Skeletal muscle tissue (tissue), 3 donors: ENCODE measurements at regions not wholly inside any gene's neighbourhood (a gene's known extent, or its start where the extent isn't known, plus 50 kb on each side); places are given as distances from the start of the nearest gene placed in this dataset.

Source experiments
- H3K27ac ChIP-seq: one replicate; pipeline ENCODE4 v1.7.0; 2013; ENCODE audit warnings: mild to moderate bottlenecking, low read depth, low read length, inconsistent platforms
- H3K27me3 ChIP-seq, 3 donors: one replicate each; pipeline ENCODE4 v1.7.0; 2013; ENCODE audit warnings: low read length in 3 of 3; ENCODE audit not compliant: control insufficient read depth in 3 of 3, insufficient read depth in 3 of 3
- H3K36me3 ChIP-seq, 3 donors: one replicate each; pipeline ENCODE4 v1.7.0; 2013; ENCODE audit warnings: low read length in 3 of 3; ENCODE audit not compliant: control insufficient read depth in 3 of 3, insufficient read depth in 3 of 3
- H3K4me1 ChIP-seq, 3 donors: one replicate each; pipeline ENCODE4 v1.7.0; 2013; ENCODE audit warnings: low read length in 3 of 3, mild to moderate bottlenecking in 3 of 3; ENCODE audit not compliant: control insufficient read depth in 3 of 3, insufficient read depth in 3 of 3
- H3K4me3 ChIP-seq, 3 donors: one replicate each; pipeline ENCODE4 v1.7.0; 2013; ENCODE audit warnings: low read length in 3 of 3
- H3K9ac ChIP-seq, 3 donors: one replicate each; pipeline ENCODE4 v1.7.0; 2013; ENCODE audit warnings: low read length in 3 of 3, mild to moderate bottlenecking in 3 of 3, moderate library complexity in 2 of 3, low read depth in 1 of 3
- H3K9me3 ChIP-seq, 3 donors: one replicate each; pipeline ENCODE4 v1.7.0; 2013; ENCODE audit warnings: low read length in 3 of 3; ENCODE audit not compliant: control insufficient read depth in 3 of 3
- donor health status: Osteomylitis.

GRCh38 chr11:10641912-10642697 is 51.5 kb downstream of the IRAG1 start:
- Histone ChIP-seq H3K9me3 (no peaks in the 10 kb centered on the region), H3K27ac (no peak overlapping the region), H3K4me3 (no peak overlapping the region), H3K36me3 (no peaks in the 10 kb centered on the region), H3K4me1 (peaks cover 4 to 15% (median 9%) of the 10 kb centered on the region in 3 donors), H3K9ac (no peak overlapping the region), H3K27me3 (no peaks in the 10 kb centered on the region)

- H3K36me3 ChIP-seq: no peaks in the 10 kb centered on the region
- no peaks in the 10 kb centered on the region for H3K9me3 ChIP-seq
- no peak overlapping the region for H3K27ac ChIP-seq
- H3K9ac ChIP-seq: no peak overlapping the region
- no peak overlapping the region for H3K4me3 ChIP-seq
- no peaks in the 10 kb centered on the region for H3K27me3 ChIP-seq
- H3K4me1 ChIP-seq: peaks cover 4 to 10% (median 6%) of the 10 kb centered on the region in 3 donors
These were observed 52.2 kb downstream of the IRAG1 start for GRCh38 chr11:10641177-10641911.

GRCh38 chr11:10640308-10640707 is 53.2 kb downstream of the IRAG1 start:
- Histone ChIP-seq H3K27me3 (no peaks in the 10 kb centered on the region), H3K4me1 (peaks cover 4 to 10% (median 4%) of the 10 kb centered on the region in 3 donors), H3K27ac (no peak overlapping the region), H3K36me3 (no peaks in the 10 kb centered on the region), H3K9ac (no peak overlapping the region), H3K4me3 (no peak overlapping the region), H3K9me3 (no peaks in the 10 kb centered on the region)

- Histone ChIP-seq H3K9ac (no peak overlapping the region), H3K27ac (no peak overlapping the region), H3K9me3 (no peaks in the 10 kb centered on the region), H3K4me1 (peaks cover 4 to 10% (median 4%) of the 10 kb centered on the region in 3 donors), H3K4me3 (no peak overlapping the region), H3K27me3 (no peaks in the 10 kb centered on the region), H3K36me3 (no peaks in the 10 kb centered on the region)
These were observed 54.2 kb downstream of the IRAG1 start for GRCh38 chr11:10639350-10639749.

DNA sequence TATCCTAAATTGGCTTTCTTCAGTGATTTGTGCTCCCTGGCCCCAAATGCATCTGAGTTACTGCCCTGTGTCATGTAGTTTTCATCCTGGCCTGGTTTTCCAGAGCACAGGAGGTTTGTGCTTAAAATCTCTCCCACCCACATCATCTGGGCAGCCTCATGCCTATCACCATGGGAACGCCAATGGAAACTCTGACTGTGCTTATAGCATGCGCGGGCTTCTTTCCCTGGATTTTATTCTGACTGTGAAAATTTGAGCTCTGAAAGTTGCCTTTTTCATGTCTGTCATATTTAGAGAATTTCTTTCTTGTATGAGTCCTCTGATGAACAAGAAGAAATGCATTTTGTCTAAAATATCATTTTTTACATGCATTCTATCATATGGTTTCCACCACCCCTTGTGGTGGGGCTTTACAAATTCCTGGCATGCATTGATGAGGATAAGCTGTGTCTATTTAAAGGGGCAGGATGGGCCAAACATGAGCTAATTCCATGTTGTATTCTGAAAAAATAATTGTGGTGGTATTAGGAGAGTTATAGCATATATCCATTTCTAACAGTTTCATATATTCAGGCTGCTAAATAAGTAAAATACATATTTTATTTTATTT is 55.1 kb downstream of the IRAG1 start:
- Histone ChIP-seq H3K4me3 (no peak overlapping the region), H3K4me1 (peaks cover 4 to 10% (median 4%) of the 10 kb centered on the region in 3 donors), H3K27ac (no peak overlapping the region), H3K27me3 (no peaks in the 10 kb centered on the region), H3K9me3 (no peaks in the 10 kb centered on the region), H3K36me3 (no peaks in the 10 kb centered on the region), H3K9ac (no peak overlapping the region)

DNA sequence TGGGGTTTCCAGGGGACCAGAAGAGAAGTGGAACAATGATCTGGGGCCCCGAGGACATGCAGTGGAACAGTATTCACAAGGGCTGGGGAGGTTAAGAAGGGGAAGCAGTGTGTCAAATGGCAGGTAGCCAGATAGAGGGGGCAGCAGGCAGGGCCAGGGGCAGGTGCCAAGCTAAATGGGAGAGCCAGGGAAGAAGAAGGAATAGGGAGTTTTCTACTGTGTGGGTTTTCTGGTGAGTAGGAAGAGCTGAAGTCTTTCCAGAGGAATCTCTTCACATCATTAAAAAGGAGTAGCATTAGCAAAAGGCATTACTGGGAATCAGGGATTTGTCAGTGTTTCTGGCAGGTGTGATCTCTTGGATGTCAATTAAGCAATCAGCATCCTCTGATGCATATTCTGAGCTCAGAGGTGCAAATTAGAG is 55.8 kb downstream of the IRAG1 start:
- no peak overlapping the region for H3K4me3 ChIP-seq
- peaks cover 4 to 10% (median 4%) of the 10 kb centered on the region in 3 donors for H3K4me1 ChIP-seq
- H3K27ac ChIP-seq: no peak overlapping the region
- H3K36me3 ChIP-seq: no peaks in the 10 kb centered on the region
- H3K27me3 ChIP-seq: no peaks in the 10 kb centered on the region
- no peaks in the 10 kb centered on the region for H3K9me3 ChIP-seq
- H3K9ac ChIP-seq: no peak overlapping the region

DNA sequence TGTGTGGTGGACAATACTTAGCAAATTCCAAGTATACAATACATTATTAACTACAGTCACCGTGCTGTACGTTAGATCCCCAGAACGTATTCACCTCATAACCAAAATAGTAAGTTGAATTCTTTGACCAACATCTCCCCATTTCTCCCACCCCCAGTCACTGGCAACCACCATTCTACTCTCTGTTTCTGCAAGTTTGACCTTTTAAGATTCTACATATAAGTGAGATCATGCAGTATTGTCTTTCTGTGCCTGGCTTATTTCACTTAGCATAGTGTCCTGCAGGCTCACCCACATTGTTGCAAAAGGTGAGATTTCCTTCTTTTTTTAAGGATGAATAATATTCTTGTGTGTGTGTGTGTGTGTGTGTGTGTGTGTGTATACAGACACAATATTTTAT is 59.1 kb downstream of the IRAG1 start:
- Histone ChIP-seq H3K4me3 (no peak overlapping the region), H3K9ac (no peak overlapping the region), H3K4me1 (peaks cover 0 to 4% (median 0%) of the 10 kb centered on the region in 3 donors), H3K27ac (no peak overlapping the region), H3K27me3 (no peaks in the 10 kb centered on the region), H3K9me3 (no peaks in the 10 kb centered on the region), H3K36me3 (no peaks in the 10 kb centered on the region)

DNA sequence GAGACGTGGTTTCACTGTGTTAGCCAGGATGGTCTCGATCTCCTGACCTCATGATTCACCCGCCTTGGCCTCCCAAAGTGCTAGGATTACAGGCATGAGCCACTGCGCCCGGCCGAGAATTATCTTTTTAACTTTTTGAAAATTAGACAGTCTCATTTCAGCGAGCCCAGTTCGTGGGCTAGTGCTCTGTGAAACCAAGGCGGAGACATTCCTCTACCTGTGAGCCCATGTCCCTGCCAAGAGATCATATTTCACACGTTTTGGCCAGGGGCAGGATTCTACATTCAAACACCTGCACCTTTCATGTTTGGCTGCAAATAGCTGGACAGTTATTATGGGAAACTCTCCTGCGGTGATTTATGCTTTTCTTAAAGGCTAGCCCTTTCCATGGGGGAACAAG is 60.3 kb downstream of the IRAG1 start:
- H3K4me3 ChIP-seq: no peak overlapping the region
- H3K4me1 ChIP-seq: peaks cover 0 to 3% (median 0%) of the 10 kb centered on the region in 3 donors
- no peak overlapping the region for H3K9ac ChIP-seq
- H3K36me3 ChIP-seq: no peaks in the 10 kb centered on the region
- H3K27me3 ChIP-seq: no peaks in the 10 kb centered on the region
- no peak overlapping the region for H3K27ac ChIP-seq
- no peaks in the 10 kb centered on the region for H3K9me3 ChIP-seq

DNA sequence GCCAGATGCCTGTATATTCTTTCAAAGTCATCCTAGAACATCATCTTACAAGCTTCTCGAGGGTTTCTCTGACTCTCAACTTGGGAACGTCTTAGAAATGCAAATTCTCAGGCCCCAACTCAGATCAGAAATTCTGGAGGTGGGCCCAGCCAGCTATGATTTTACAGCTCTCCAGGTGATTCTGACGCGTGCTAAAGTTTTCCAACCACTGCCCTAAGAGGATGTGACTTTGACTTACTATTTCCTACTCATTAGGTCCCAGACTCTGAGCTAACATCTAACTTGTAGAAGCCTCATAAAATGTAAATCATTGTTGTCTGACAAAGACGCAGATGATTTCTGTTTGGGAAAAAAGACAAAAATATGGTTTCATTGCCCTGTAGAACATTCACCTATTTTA is 61.1 kb downstream of the IRAG1 start:
- H3K4me1 ChIP-seq: no peaks in the 10 kb centered on the region
- no peak overlapping the region for H3K27ac ChIP-seq

GRCh38 chr11:10631761-10632160 is 61.8 kb downstream of the IRAG1 start:
- H3K4me1 ChIP-seq: peaks cover 0 to under 1% (median 0%) of the 10 kb centered on the region in 3 donors
- no peaks in the 10 kb centered on the region for H3K36me3 ChIP-seq

More for the DNA sequence above, 61.1 kb downstream of the IRAG1 start:
- Histone ChIP-seq H3K27me3 (no peaks in the 10 kb centered on the region), H3K36me3 (no peaks in the 10 kb centered on the region), H3K4me3 (no peak overlapping the region), H3K9ac (no peak overlapping the region), H3K9me3 (no peaks in the 10 kb centered on the region)

More at GRCh38 chr11:10631761-10632160, 61.8 kb downstream of the IRAG1 start:
- Histone ChIP-seq H3K9ac (no peak overlapping the region), H3K9me3 (no peaks in the 10 kb centered on the region), H3K27me3 (no peaks in the 10 kb centered on the region), H3K27ac (no peak overlapping the region), H3K4me3 (no peak overlapping the region)
